Stimulated activated naive B cell treated with anti-CD40 and anti-IgM and Interleukin-4, amounts not matched to agents 10 μg/mL and 1 μg/mL and 100 μg/mL, for 72 hours (primary cell): ENCODE measurements at regions not wholly inside any gene's neighbourhood (a gene's known extent, or its start where the extent isn't known, plus 50 kb on each side); places are given as distances from the start of the nearest gene placed in this dataset.
A peak's percentile ranks its signal among the peaks of the same experiment; 100 is the strongest.
"Not testable (repeated sequence)": the region's sequence is repeated elsewhere in the genome, so short reads cannot be mapped to it uniquely, and the experiment has no call there.

Experiments
- ATAC-seq, 2 donors: fragments of 150-1000 bp; cut with Tn5 transposase; replicated peaks; 2 replicates each; pipeline ENCODE4 v1.10.0; 2021; ENCODE audit warnings: moderate library complexity in 1 of 2
- DNase-seq: peaks from one replicate; pipeline ENCODE4 v3.0.0; 2021
- H3K27ac Mint-ChIP-seq: one replicate; pipeline ENCODE4 v1.8.0; 2022; ENCODE audit warnings: mild to moderate bottlenecking, mixed read lengths
- H3K27me3 Mint-ChIP-seq, 2 donors: one replicate each; pipeline ENCODE4 v1.8.0; 2022; ENCODE audit warnings: mixed read lengths in 2 of 2
- H3K36me3 Mint-ChIP-seq, 2 donors: one replicate each; pipeline ENCODE4 v1.8.0; 2022; ENCODE audit warnings: mixed read lengths in 2 of 2, mild to moderate bottlenecking in 1 of 2
- H3K4me1 Mint-ChIP-seq, 2 donors: one replicate each; pipeline ENCODE4 v1.8.0; 2022; ENCODE audit warnings: mixed read lengths in 2 of 2, mild to moderate bottlenecking in 1 of 2
- H3K4me3 Mint-ChIP-seq, 2 donors: one replicate each; pipeline ENCODE4 v1.8.0; 2022; ENCODE audit warnings: mild to moderate bottlenecking in 2 of 2, mixed read lengths in 2 of 2, moderate library complexity in 1 of 2
- H3K9me3 Mint-ChIP-seq, 2 donors: one replicate each; pipeline ENCODE4 v1.8.0; 2022; ENCODE audit warnings: mixed read lengths in 2 of 2, mild to moderate bottlenecking in 1 of 2

- Mint-ChIP-seq H3K36me3 (no peaks in the 10 kb centered on the region), H3K4me3 (no peak overlapping the region), H3K27me3 (peaks cover 22 to 23% of the 10 kb centered on the region in 2 donors), H3K4me1 (no peaks in the 10 kb centered on the region), H3K27ac (no peak overlapping the region), H3K9me3 (peaks cover 0 to 4% of the 10 kb centered on the region in 2 donors)
- no peak for ATAC-seq
- DNase-seq = no peak
Observed at GRCh38 chr20:51175156-51175555, 152.2 kb upstream of the KCNG1 start.

- DNase-seq = no peak
- peaks cover 16 to 18% of the 10 kb centered on the region in 2 donors for H3K27me3 Mint-ChIP-seq
- no peak overlapping the region for H3K27ac Mint-ChIP-seq
- H3K4me3 Mint-ChIP-seq = no peak overlapping the region
- peaks cover 0 to 4% of the 10 kb centered on the region in 2 donors for H3K9me3 Mint-ChIP-seq
- H3K4me1 Mint-ChIP-seq = no peaks in the 10 kb centered on the region
- H3K36me3 Mint-ChIP-seq = no peaks in the 10 kb centered on the region
- no peak for ATAC-seq
Observed at GRCh38 chr20:51174536-51174935, 151.6 kb upstream of the KCNG1 start.

GRCh38 chr20:51172558-51173428 is 149.9 kb upstream of the KCNG1 start:
- DNase-seq (no peak), ATAC-seq (no peak)
- H3K36me3 Mint-ChIP-seq = no peaks in the 10 kb centered on the region
- H3K27me3 Mint-ChIP-seq = peaks cover 18 to 20% of the 10 kb centered on the region in 2 donors
- no peak overlapping the region for H3K4me3 Mint-ChIP-seq
- H3K27ac Mint-ChIP-seq = no peak overlapping the region
- H3K4me1 Mint-ChIP-seq = peaks cover 0 to 1% of the 10 kb centered on the region in 2 donors
- peaks cover 0 to 4% of the 10 kb centered on the region in 2 donors for H3K9me3 Mint-ChIP-seq

GRCh38 chr20:51171141-51171540 is 148.2 kb upstream of the KCNG1 start:
- Mint-ChIP-seq H3K9me3 (peaks cover 0 to 4% of the 10 kb centered on the region in 2 donors), H3K27ac (no peak overlapping the region), H3K27me3 (peaks cover 12 to 18% of the 10 kb centered on the region in 2 donors), H3K4me3 (no peak overlapping the region), H3K36me3 (no peaks in the 10 kb centered on the region), H3K4me1 (peaks cover 0 to 1% of the 10 kb centered on the region in 2 donors)
- ATAC-seq (no peak), DNase-seq (no peak)

GRCh38 chr20:51169813-51170212 is 146.9 kb upstream of the KCNG1 start:
- peaks cover 0 to 4% of the 10 kb centered on the region in 2 donors for H3K9me3 Mint-ChIP-seq
- ATAC-seq (no peak), DNase-seq (no peak)
- H3K36me3 Mint-ChIP-seq = no peaks in the 10 kb centered on the region
- H3K4me3 Mint-ChIP-seq = no peak overlapping the region
- peaks cover 9 to 18% of the 10 kb centered on the region in 2 donors for H3K27me3 Mint-ChIP-seq
- no peak overlapping the region for H3K27ac Mint-ChIP-seq
- peaks cover 0 to 1% of the 10 kb centered on the region in 2 donors for H3K4me1 Mint-ChIP-seq

- not testable (repeated sequence) for H3K27ac Mint-ChIP-seq, H3K36me3 Mint-ChIP-seq, H3K4me1 Mint-ChIP-seq, DNase-seq, ATAC-seq, H3K4me3 Mint-ChIP-seq, H3K9me3 Mint-ChIP-seq
- peaks cover 5 to 14% of the 10 kb centered on the region in 2 donors for H3K27me3 Mint-ChIP-seq
Observed at GRCh38 chr20:51167911-51168310, 145.0 kb upstream of the KCNG1 start.

GRCh38 chr20:51166489-51166888 is 143.6 kb upstream of the KCNG1 start:
- Mint-ChIP-seq H3K9me3 (no peaks in the 10 kb centered on the region), H3K4me1 (peaks cover 0 to 1% of the 10 kb centered on the region in 2 donors), H3K36me3 (no peaks in the 10 kb centered on the region), H3K27me3 (peaks cover 14% of the 10 kb centered on the region in 2 donors), H3K27ac (no peak overlapping the region), H3K4me3 (no peak overlapping the region)
- no peak for DNase-seq
- no peak for ATAC-seq

GRCh38 chr20:51165131-51165530 is 142.2 kb upstream of the KCNG1 start:
- Mint-ChIP-seq H3K4me1 (peaks cover 0 to 1% of the 10 kb centered on the region in 2 donors), H3K9me3 (no peaks in the 10 kb centered on the region), H3K4me3 (no peak overlapping the region), H3K27me3 (peaks cover 21 to 28% of the 10 kb centered on the region in 2 donors), H3K36me3 (no peaks in the 10 kb centered on the region), H3K27ac (no peak overlapping the region)
- no peak for ATAC-seq
- DNase-seq = no peak

- Mint-ChIP-seq H3K27ac (no peak overlapping the region), H3K27me3 (peaks cover 21 to 31% of the 10 kb centered on the region in 2 donors), H3K9me3 (no peaks in the 10 kb centered on the region), H3K36me3 (no peaks in the 10 kb centered on the region), H3K4me3 (no peak overlapping the region), H3K4me1 (peaks cover 0 to 1% of the 10 kb centered on the region in 2 donors)
- DNase-seq (no peak), ATAC-seq (no peak)
Observed at GRCh38 chr20:51164731-51165130, 141.8 kb upstream of the KCNG1 start.

- ATAC-seq (no peak), DNase-seq (no peak)
- no peak overlapping the region for H3K27ac Mint-ChIP-seq
Observed at GRCh38 chr20:51163996-51164600, 141.2 kb upstream of the KCNG1 start.

GRCh38 chr20:51162015-51162414 is 139.1 kb upstream of the KCNG1 start:
- H3K36me3 Mint-ChIP-seq = no peaks in the 10 kb centered on the region
- DNase-seq = no peak
- no peak overlapping the region for H3K4me3 Mint-ChIP-seq
- H3K27me3 Mint-ChIP-seq = peaks cover 25 to 44% of the 10 kb centered on the region in 2 donors
- H3K4me1 Mint-ChIP-seq = peaks cover 0 to 3% of the 10 kb centered on the region in 2 donors
- H3K27ac Mint-ChIP-seq = no peak overlapping the region
- peak in 1 of 2 donors; percentile 29 for ATAC-seq
- H3K9me3 Mint-ChIP-seq = no peaks in the 10 kb centered on the region

More at GRCh38 chr20:51163996-51164600, 141.2 kb upstream of the KCNG1 start:
- no peaks in the 10 kb centered on the region for H3K36me3 Mint-ChIP-seq
- H3K27me3 Mint-ChIP-seq = peaks cover 21 to 31% of the 10 kb centered on the region in 2 donors
- H3K4me1 Mint-ChIP-seq = peaks cover 0 to 1% of the 10 kb centered on the region in 2 donors
- H3K9me3 Mint-ChIP-seq = no peaks in the 10 kb centered on the region
- no peak overlapping the region for H3K4me3 Mint-ChIP-seq

- ATAC-seq (no peak), DNase-seq (no peak)
- Mint-ChIP-seq H3K27me3 (peaks cover 26 to 56% of the 10 kb centered on the region in 2 donors), H3K9me3 (peaks cover 0 to under 1% of the 10 kb centered on the region in 2 donors), H3K27ac (no peak overlapping the region), H3K4me1 (peaks cover 8 to 12% of the 10 kb centered on the region in 2 donors), H3K4me3 (no peak overlapping the region), H3K36me3 (no peaks in the 10 kb centered on the region)
Observed at GRCh38 chr20:51160821-51161220, 137.9 kb upstream of the KCNG1 start.

- Mint-ChIP-seq H3K36me3 (no peaks in the 10 kb centered on the region), H3K4me3 (no peak overlapping the region), H3K4me1 (peaks cover 8 to 14% of the 10 kb centered on the region in 2 donors), H3K9me3 (peaks cover 2 to 4% of the 10 kb centered on the region in 2 donors), H3K27me3 (peaks cover 33 to 64% of the 10 kb centered on the region in 2 donors), H3K27ac (no peak overlapping the region)
- ATAC-seq = no peak
- DNase-seq = no peak
Observed at GRCh38 chr20:51159981-51160380, 137.1 kb upstream of the KCNG1 start.

GRCh38 chr20:51159303-51159702 is 136.4 kb upstream of the KCNG1 start:
- Mint-ChIP-seq H3K27me3 (peaks cover 34 to 67% of the 10 kb centered on the region in 2 donors), H3K9me3 (peaks cover 2 to 4% of the 10 kb centered on the region in 2 donors), H3K4me1 (peaks cover 8 to 14% of the 10 kb centered on the region in 2 donors), H3K36me3 (no peaks in the 10 kb centered on the region), H3K27ac (no peak overlapping the region), H3K4me3 (no peak overlapping the region)
- no peak for DNase-seq
- no peak for ATAC-seq
